MM.1S (cell line): ENCODE measurements at regions not wholly inside any gene's neighbourhood (a gene's known extent, or its start where the extent isn't known, plus 50 kb on each side); places are given as distances from the start of the nearest gene placed in this dataset.

Source experiments
- CTCF ChIP-seq: fragments of 300-600 bp; sonication (generic); IDR thresholded peaks from 2 replicates; pipeline ENCODE4 v1.5.1; 2016; ENCODE audit warnings: antibody characterized with exemption, low read length, mixed read lengths
- EZH2 ChIP-seq: fragments of 300-600 bp; sonication (generic); optimal IDR thresholded peaks from 2 replicates; pipeline ENCODE3; 2017; ENCODE audit warnings: low read depth, mild to moderate bottlenecking, antibody characterized with exemption, low read length, mixed read lengths

- TF ChIP-seq CTCF (no peak), EZH2 (no peak)
Observed at GRCh38 chr7:155984028-155984580, 171.8 kb upstream of the SHH start.
